GM18858 (cell line): ENCODE measurements at regions not wholly inside any gene's neighbourhood (a gene's known extent, or its start where the extent isn't known, plus 50 kb on each side); places are given as distances from the start of the nearest gene placed in this dataset.

Experiments used
- ATAC-seq: cut with Tn5 transposase; IDR thresholded peaks from one replicate; pipeline ENCODE4 v1.9.1; 2021; ENCODE audit not compliant: unreplicated experiment

- ATAC-seq, result no peak
Measured at GRCh38 chr9:87084407-87084806, 137.1 kb upstream of the GAS1 start.

GRCh38 chr9:87085073-87085472 is 137.8 kb upstream of the GAS1 start:
- no peak for ATAC-seq

GRCh38 chr9:87085521-87085920 is 138.2 kb upstream of the GAS1 start:
- ATAC-seq, result no peak

GRCh38 chr9:87086221-87086818 is 139.0 kb upstream of the GAS1 start:
- ATAC-seq, result no peak

- no peak for ATAC-seq
Measured at GRCh38 chr9:87087197-87087596, 139.9 kb upstream of the GAS1 start.

- ATAC-seq, result no peak
Measured at GRCh38 chr9:87088192-87088591, 140.9 kb upstream of the GAS1 start.

GRCh38 chr9:87088621-87089365 is 141.5 kb upstream of the GAS1 start:
- ATAC-seq, result no peak

- ATAC-seq, result no peak
Measured at GRCh38 chr9:87089506-87089905, 142.2 kb upstream of the GAS1 start.

GRCh38 chr9:87089929-87090328 is 142.6 kb upstream of the GAS1 start:
- ATAC-seq, result no peak

- ATAC-seq, result no peak
Measured at GRCh38 chr9:87093777-87094176, 146.5 kb upstream of the GAS1 start.

GRCh38 chr9:87095951-87096350 is 148.6 kb upstream of the GAS1 start:
- ATAC-seq, result no peak

GRCh38 chr9:87096506-87096905 is 149.2 kb upstream of the GAS1 start:
- no peak for ATAC-seq

- no peak for ATAC-seq
Measured at GRCh38 chr9:87097238-87097637, 149.9 kb upstream of the GAS1 start.

- ATAC-seq, result no peak
Measured at GRCh38 chr9:87099407-87099806, 152.1 kb upstream of the GAS1 start.

- ATAC-seq, result no peak
Measured at GRCh38 chr9:87100001-87100400, 152.7 kb upstream of the GAS1 start.

GRCh38 chr9:87102126-87102525 is 154.8 kb upstream of the GAS1 start:
- ATAC-seq, result no peak

GRCh38 chr9:87107072-87107471 is 159.8 kb upstream of the GAS1 start:
- no peak for ATAC-seq

GRCh38 chr9:87108661-87109060 is 161.4 kb upstream of the GAS1 start:
- no peak for ATAC-seq

GRCh38 chr9:87109231-87109631 is 161.9 kb upstream of the GAS1 start:
- no peak for ATAC-seq

- no peak for ATAC-seq
Measured at GRCh38 chr9:87109851-87110250, 162.5 kb upstream of the GAS1 start.

- no peak for ATAC-seq
Measured at GRCh38 chr9:87111010-87111409, 163.7 kb upstream of the GAS1 start.

- no peak for ATAC-seq
Measured at GRCh38 chr9:87112656-87113055, 165.3 kb upstream of the GAS1 start.

- no peak for ATAC-seq
Measured at GRCh38 chr9:87113874-87114273, 166.6 kb upstream of the GAS1 start.
